ENCODE measurements at regions not wholly inside any gene's neighbourhood (a gene's known extent, or its start where the extent isn't known, plus 50 kb on each side); places are given as distances from the start of the nearest gene placed in this dataset.

- Histone ChIP-seq H3K9me3 (ENCODE audit: insufficient read depth, low read length) (no peaks in the 10 kb centered on the region), H2AFZ (ENCODE audit: low read depth, low read length) (no peak overlapping the region), H3K27ac (ENCODE audit: low read length) (no peak overlapping the region), H4K20me1 (ENCODE audit: insufficient read depth, low read length) (no peaks in the 10 kb centered on the region), H3K79me2 (ENCODE audit: low read length) (no peaks in the 10 kb centered on the region), H3K27me3 (ENCODE audit: low read depth, low read length) (no peaks in the 10 kb centered on the region), H3K4me3 (ENCODE audit: low read length) (no peak overlapping the region), H3K9ac (ENCODE audit: low read length) (no peak overlapping the region), H3K4me1 (ENCODE audit: low read length) (no peaks in the 10 kb centered on the region), H3K36me3 (replicated peaks; ENCODE audit: low read depth, low read length) (no peaks in the 10 kb centered on the region), H3K4me2 (ENCODE audit: low read length) (no peak overlapping the region)
- TF ChIP-seq CTCF (IDR thresholded peaks at IDR 0.05; ENCODE audit: low read depth, low read length) = no peak
- TF ChIP-seq EZH2phosphoT487 (IDR thresholded peaks at IDR 0.05; ENCODE audit: low read depth) = no peak
Observed at GRCh38 chr2:59490994-59491393, 1062.5 kb downstream of the BCL11A start.

GRCh38 chr2:59490192-59490591 lies 1063.3 kb downstream of the BCL11A start:
- no peaks in the 10 kb centered on the region for H3K27me3 ChIP-seq (ENCODE audit: low read depth, low read length)
- H3K36me3 ChIP-seq (replicated peaks; ENCODE audit: low read depth, low read length) = no peaks in the 10 kb centered on the region
- no peak overlapping the region for H2AFZ ChIP-seq (ENCODE audit: low read depth, low read length)
- no peaks in the 10 kb centered on the region for H3K9me3 ChIP-seq (ENCODE audit: insufficient read depth, low read length)
- H3K4me1 ChIP-seq (ENCODE audit: low read length) = no peaks in the 10 kb centered on the region
- H3K27ac ChIP-seq (ENCODE audit: low read length) = no peak overlapping the region
- no peak overlapping the region for H3K9ac ChIP-seq (ENCODE audit: low read length)
- H3K79me2 ChIP-seq (ENCODE audit: low read length) = no peaks in the 10 kb centered on the region
- H3K4me2 ChIP-seq (ENCODE audit: low read length) = no peak overlapping the region
- TF ChIP-seq EZH2phosphoT487 (IDR thresholded peaks at IDR 0.05; ENCODE audit: low read depth) (no peak), CTCF (IDR thresholded peaks at IDR 0.05; ENCODE audit: low read depth, low read length) (no peak)
- no peaks in the 10 kb centered on the region for H4K20me1 ChIP-seq (ENCODE audit: insufficient read depth, low read length)
- H3K4me3 ChIP-seq (ENCODE audit: low read length) = no peak overlapping the region

GRCh38 chr2:59484673-59485072 lies 1068.8 kb downstream of the BCL11A start:
- Histone ChIP-seq H3K4me1 (ENCODE audit: low read length) (no peaks in the 10 kb centered on the region), H3K4me3 (ENCODE audit: low read length) (no peak overlapping the region), H3K27me3 (ENCODE audit: low read depth, low read length) (no peaks in the 10 kb centered on the region), H3K4me2 (ENCODE audit: low read length) (no peak overlapping the region), H3K9ac (ENCODE audit: low read length) (no peak overlapping the region), H4K20me1 (ENCODE audit: insufficient read depth, low read length) (no peaks in the 10 kb centered on the region), H3K79me2 (ENCODE audit: low read length) (no peaks in the 10 kb centered on the region), H3K9me3 (ENCODE audit: insufficient read depth, low read length) (0 out of 2 replicates have a peak, but pooled peaks cover 3% of the 10 kb centered on the region), H3K36me3 (replicated peaks; ENCODE audit: low read depth, low read length) (peaks cover 3% of the 10 kb centered on the region), H2AFZ (ENCODE audit: low read depth, low read length) (no peak overlapping the region), H3K27ac (ENCODE audit: low read length) (no peak overlapping the region)
- TF ChIP-seq CTCF (IDR thresholded peaks at IDR 0.05; ENCODE audit: low read depth, low read length) (no peak), EZH2phosphoT487 (IDR thresholded peaks at IDR 0.05; ENCODE audit: low read depth) (no peak)

- no peaks in the 10 kb centered on the region; the same call in 1 of the 2 replicates for H3K4me1 ChIP-seq (ENCODE audit: low read length)
- 0 out of 2 replicates have a peak, but pooled peaks cover 5% of the 10 kb centered on the region for H3K9me3 ChIP-seq (ENCODE audit: insufficient read depth, low read length)
- no peaks in the 10 kb centered on the region for H3K27me3 ChIP-seq (ENCODE audit: low read depth, low read length)
- H3K9ac ChIP-seq (ENCODE audit: low read length) = no peak overlapping the region
- H3K36me3 ChIP-seq (replicated peaks; ENCODE audit: low read depth, low read length) = peaks cover 3% of the 10 kb centered on the region
- no peaks in the 10 kb centered on the region for H3K79me2 ChIP-seq (ENCODE audit: low read length)
- TF ChIP-seq EZH2phosphoT487 (IDR thresholded peaks at IDR 0.05; ENCODE audit: low read depth) (no peak), CTCF (IDR thresholded peaks at IDR 0.05; ENCODE audit: low read depth, low read length) (no peak)
- H3K4me2 ChIP-seq (ENCODE audit: low read length) = no peak overlapping the region
- H3K4me3 ChIP-seq (ENCODE audit: low read length) = no peak overlapping the region
- H2AFZ ChIP-seq (ENCODE audit: low read depth, low read length) = no peak overlapping the region
- H3K27ac ChIP-seq (ENCODE audit: low read length) = no peak overlapping the region
- no peaks in the 10 kb centered on the region for H4K20me1 ChIP-seq (ENCODE audit: insufficient read depth, low read length)
Observed at GRCh38 chr2:59463426-59463825, 1090.0 kb downstream of the BCL11A start.

All from OCI-LY3 (cell line).